Dendritic cell treated with granulocyte-macrophage colony-stimulating factor and Interleukin-4, amounts not matched to agents 40 ng/mL and 50 ng/mL, for 4 days (primary cell): ENCODE measurements at regions not wholly inside any gene's neighbourhood (a gene's known extent, or its start where the extent isn't known, plus 50 kb on each side); places are given as distances from the start of the nearest gene placed in this dataset.
"Not testable (repeated sequence)": the region's sequence is repeated elsewhere in the genome, so short reads cannot be mapped to it uniquely, and the experiment has no call there.

Source experiments
- H3K27ac Mint-ChIP-seq: one replicate; pipeline ENCODE4 v1.8.0; 2022; ENCODE audit warnings: mild to moderate bottlenecking, mixed read lengths
- H3K27me3 Mint-ChIP-seq: one replicate; pipeline ENCODE4 v1.8.0; 2022; ENCODE audit warnings: mild to moderate bottlenecking, mixed read lengths
- H3K36me3 Mint-ChIP-seq: one replicate; pipeline ENCODE4 v1.8.0; 2022; ENCODE audit warnings: low read depth, mixed read lengths
- H3K4me1 Mint-ChIP-seq: one replicate; pipeline ENCODE4 v1.8.0; 2022; ENCODE audit warnings: low read depth, mixed read lengths
- H3K4me3 Mint-ChIP-seq: one replicate; pipeline ENCODE4 v1.8.0; 2022; ENCODE audit warnings: mild to moderate bottlenecking, moderate library complexity, mixed read lengths
- H3K9me3 Mint-ChIP-seq: one replicate; pipeline ENCODE4 v1.8.0; 2022; ENCODE audit warnings: mixed read lengths
- intact Hi-C: fragments of 100-400 bp; cut with micrococcal nuclease; formaldehyde crosslinking; loops from one replicate; pipeline ENCODE4 v1.15.0; 2022

GRCh38 chr20:20791664-20792568, 79.5 kb upstream of the RALGAPA2 start:
- intact Hi-C loops, result no loop called here
- no peak overlapping the region for H3K27ac Mint-ChIP-seq
- H3K36me3 Mint-ChIP-seq, result peaks cover 8% of the 10 kb centered on the region
- H3K9me3 Mint-ChIP-seq, result peaks cover 10% of the 10 kb centered on the region
- peaks cover 4% of the 10 kb centered on the region for H3K27me3 Mint-ChIP-seq
- H3K4me1 Mint-ChIP-seq, result peaks cover 8% of the 10 kb centered on the region
- H3K4me3 Mint-ChIP-seq, result no peak overlapping the region

GRCh38 chr20:20788308-20788707, 75.9 kb upstream of the RALGAPA2 start:
- Mint-ChIP-seq H3K36me3 (peaks cover 8% of the 10 kb centered on the region), H3K4me3 (no peak overlapping the region), H3K27ac (no peak overlapping the region), H3K4me1 (peaks cover 24% of the 10 kb centered on the region), H3K9me3 (peaks cover 14% of the 10 kb centered on the region), H3K27me3 (peaks cover 2% of the 10 kb centered on the region)
- intact Hi-C loops, result no loop called here

- Mint-ChIP-seq H3K27me3 (no peaks in the 10 kb centered on the region), H3K4me3 (no peak overlapping the region), H3K36me3 (peaks cover 8% of the 10 kb centered on the region), H3K9me3 (peaks cover 14% of the 10 kb centered on the region), H3K27ac (peak overlapping the region; percentile 60), H3K4me1 (peaks cover 28% of the 10 kb centered on the region)
- intact Hi-C loops, result no loop called here
Measured at GRCh38 chr20:20786428-20786827, 74.0 kb upstream of the RALGAPA2 start.

GRCh38 chr20:20785226-20785625, 72.8 kb upstream of the RALGAPA2 start:
- Mint-ChIP-seq H3K4me3 (no peak overlapping the region), H3K36me3 (peaks cover 8% of the 10 kb centered on the region)
- intact Hi-C loops, result no loop called here

GRCh38 chr20:20784450-20784849, 72.0 kb upstream of the RALGAPA2 start:
- Mint-ChIP-seq H3K4me1 (peaks cover 43% of the 10 kb centered on the region), H3K9me3 (peaks cover 14% of the 10 kb centered on the region)
- H3K36me3 Mint-ChIP-seq, H3K27ac Mint-ChIP-seq, intact Hi-C loops, H3K27me3 Mint-ChIP-seq, H3K4me3 Mint-ChIP-seq: not testable (repeated sequence)

More at GRCh38 chr20:20785226-20785625, 72.8 kb upstream of the RALGAPA2 start:
- H3K27me3 Mint-ChIP-seq, result no peaks in the 10 kb centered on the region
- H3K9me3 Mint-ChIP-seq, result peaks cover 14% of the 10 kb centered on the region
- H3K4me1 Mint-ChIP-seq, result peaks cover 40% of the 10 kb centered on the region
- H3K27ac Mint-ChIP-seq, result peak overlapping the region; percentile 60

GRCh38 chr20:20783450-20783849, 71.0 kb upstream of the RALGAPA2 start:
- Mint-ChIP-seq H3K4me3 (no peak overlapping the region), H3K27ac (no peak overlapping the region), H3K4me1 (peaks cover 43% of the 10 kb centered on the region), H3K27me3 (no peaks in the 10 kb centered on the region), H3K9me3 (peaks cover 14% of the 10 kb centered on the region), H3K36me3 (peaks cover 8% of the 10 kb centered on the region)
- intact Hi-C loops, result no loop called here

- Mint-ChIP-seq H3K9me3 (peaks cover 12% of the 10 kb centered on the region), H3K27ac (no peak overlapping the region), H3K27me3 (no peaks in the 10 kb centered on the region), H3K4me1 (peaks cover 43% of the 10 kb centered on the region), H3K4me3 (no peak overlapping the region), H3K36me3 (peaks cover 8% of the 10 kb centered on the region)
- intact Hi-C loops, result no loop called here
Measured at GRCh38 chr20:20782755-20783154, 70.3 kb upstream of the RALGAPA2 start.

GRCh38 chr20:20782231-20782630, 69.8 kb upstream of the RALGAPA2 start:
- H3K27me3 Mint-ChIP-seq, result no peaks in the 10 kb centered on the region

GRCh38 chr20:20781029-20781428, 68.6 kb upstream of the RALGAPA2 start:
- Mint-ChIP-seq H3K4me3 (no peak overlapping the region), H3K27me3 (no peaks in the 10 kb centered on the region), H3K9me3 (no peaks in the 10 kb centered on the region), H3K36me3 (no peaks in the 10 kb centered on the region), H3K4me1 (peaks cover 30% of the 10 kb centered on the region), H3K27ac (no peak overlapping the region)
- intact Hi-C loops, result no loop called here

More at GRCh38 chr20:20782231-20782630, 69.8 kb upstream of the RALGAPA2 start:
- intact Hi-C loops, result no loop called here
- H3K36me3 Mint-ChIP-seq, result peaks cover 3% of the 10 kb centered on the region
- no peak overlapping the region for H3K4me3 Mint-ChIP-seq
- H3K4me1 Mint-ChIP-seq, result peaks cover 38% of the 10 kb centered on the region
- no peak overlapping the region for H3K27ac Mint-ChIP-seq
- H3K9me3 Mint-ChIP-seq, result peaks cover 7% of the 10 kb centered on the region

GRCh38 chr20:20780127-20780824, 67.8 kb upstream of the RALGAPA2 start:
- H3K36me3 Mint-ChIP-seq, result no peaks in the 10 kb centered on the region
- no peaks in the 10 kb centered on the region for H3K27me3 Mint-ChIP-seq
- H3K4me1 Mint-ChIP-seq, result peaks cover 23% of the 10 kb centered on the region
- no peak overlapping the region for H3K27ac Mint-ChIP-seq
- H3K4me3 Mint-ChIP-seq, result no peak overlapping the region
- intact Hi-C loops, result loop anchor here (1.0 kb wide), 1 partner anchor 68 kb away; the partner anchor contains the start of gene RALGAPA2
- H3K9me3 Mint-ChIP-seq, result no peaks in the 10 kb centered on the region

GRCh38 chr20:20778676-20779075, 66.2 kb upstream of the RALGAPA2 start:
- Mint-ChIP-seq H3K4me3 (no peak overlapping the region), H3K27ac (no peak overlapping the region), H3K36me3 (no peaks in the 10 kb centered on the region), H3K4me1 (peaks cover 28% of the 10 kb centered on the region), H3K9me3 (no peaks in the 10 kb centered on the region), H3K27me3 (no peaks in the 10 kb centered on the region)
- intact Hi-C loops, result no loop called here

GRCh38 chr20:20772497-20773085, 60.1 kb upstream of the RALGAPA2 start:
- Mint-ChIP-seq H3K9me3 (no peaks in the 10 kb centered on the region), H3K27ac (no peak overlapping the region), H3K4me3 (no peak overlapping the region), H3K4me1 (peaks cover 22% of the 10 kb centered on the region), H3K27me3 (peaks cover 3% of the 10 kb centered on the region), H3K36me3 (no peaks in the 10 kb centered on the region)
- intact Hi-C loops, result no loop called here

GRCh38 chr20:20768202-20768815, 55.9 kb upstream of the RALGAPA2 start:
- intact Hi-C loops, result no loop called here
- Mint-ChIP-seq H3K27ac (no peak overlapping the region), H3K27me3 (peaks cover 3% of the 10 kb centered on the region), H3K4me3 (no peak overlapping the region), H3K36me3 (no peaks in the 10 kb centered on the region), H3K9me3 (no peaks in the 10 kb centered on the region), H3K4me1 (peaks cover 13% of the 10 kb centered on the region)
